ENCODE measurements at regions not wholly inside any gene's neighbourhood (a gene's known extent, or its start where the extent isn't known, plus 50 kb on each side); places are given as distances from the start of the nearest gene placed in this dataset.

GRCh38 chr2:8480915-8481314, 200.9 kb upstream of the ID2 start:
- no peak for DNase-seq (ENCODE audit: low spot score)

- peak; percentile 67 for DNase-seq (ENCODE audit: low spot score)
These were observed 200.3 kb upstream of the ID2 start for GRCh38 chr2:8481463-8482009.

- no peak for DNase-seq (ENCODE audit: low spot score)
These were observed 199.4 kb upstream of the ID2 start for GRCh38 chr2:8482432-8482831.

GRCh38 chr2:8484502-8485283, 197.2 kb upstream of the ID2 start:
- DNase-seq (ENCODE audit: low spot score) = no peak

GRCh38 chr2:8485736-8486135, 196.1 kb upstream of the ID2 start:
- DNase-seq (ENCODE audit: low spot score) = no peak

GRCh38 chr2:8486141-8486540, 195.7 kb upstream of the ID2 start:
- no peak for DNase-seq (ENCODE audit: low spot score)

- DNase-seq (ENCODE audit: low spot score) = no peak
These were observed 194.4 kb upstream of the ID2 start for GRCh38 chr2:8487461-8487932.

- DNase-seq (ENCODE audit: low spot score) = no peak
These were observed 193.7 kb upstream of the ID2 start for GRCh38 chr2:8488001-8488738.

- DNase-seq (ENCODE audit: low spot score) = no peak
These were observed 192.6 kb upstream of the ID2 start for GRCh38 chr2:8489221-8489620.

- DNase-seq (ENCODE audit: low spot score) = no peak
These were observed 192.1 kb upstream of the ID2 start for GRCh38 chr2:8489751-8490150.

GRCh38 chr2:8490166-8490721, 191.6 kb upstream of the ID2 start:
- DNase-seq (ENCODE audit: low spot score) = no peak

GRCh38 chr2:8491296-8492027, 190.4 kb upstream of the ID2 start:
- DNase-seq (ENCODE audit: low spot score) = no peak

GRCh38 chr2:8494151-8494550, 187.7 kb upstream of the ID2 start:
- no peak for DNase-seq (ENCODE audit: low spot score)

GRCh38 chr2:8494589-8494988, 187.3 kb upstream of the ID2 start:
- no peak for DNase-seq (ENCODE audit: low spot score)

- DNase-seq (ENCODE audit: low spot score) = no peak
These were observed 186.5 kb upstream of the ID2 start for GRCh38 chr2:8495189-8495989.

GRCh38 chr2:8496079-8496478, 185.8 kb upstream of the ID2 start:
- no peak for DNase-seq (ENCODE audit: low spot score)

- no peak for DNase-seq (ENCODE audit: low spot score)
These were observed 185.2 kb upstream of the ID2 start for GRCh38 chr2:8496617-8497016.

- no peak for DNase-seq (ENCODE audit: low spot score)
These were observed 182.9 kb upstream of the ID2 start for GRCh38 chr2:8498994-8499393.

GRCh38 chr2:8500124-8501054, 181.5 kb upstream of the ID2 start:
- DNase-seq (ENCODE audit: low spot score) = no peak

- DNase-seq (ENCODE audit: low spot score) = no peak
These were observed 180.7 kb upstream of the ID2 start for GRCh38 chr2:8501061-8501720.
